Heart left ventricle (tissue), 16 donors: ENCODE measurements at regions not wholly inside any gene's neighbourhood (a gene's known extent, or its start where the extent isn't known, plus 50 kb on each side); places are given as distances from the start of the nearest gene placed in this dataset.

Experiments used
- ATAC-seq, 4 donors: fragments of 200-7000 bp; cut with Tn5 transposase; one replicate each; pipeline ENCODE4 v1.9.1; 2020 to 2022; ENCODE audit warnings: moderate library complexity in 4 of 4, mild to moderate bottlenecking in 3 of 4, moderate number of reproducible peaks in 1 of 4
- DNase-seq, 5 donors: peaks; one replicate each; pipeline ENCODE4 v3.0.0-alpha.2; 2020
- H3K27ac ChIP-seq, 12 donors: fragments of 200-600 bp; sonication (generic) in 4 of 12; one replicate each; pipeline versions ENCODE4 v1.5.0 to v1.8.0; 2016 to 2022; ENCODE audit warnings: mild to moderate bottlenecking in 2 of 12
- H3K27me3 ChIP-seq, 9 donors: fragments of 200-600 bp; sonication (generic) in 2 of 9; one replicate each; pipeline versions ENCODE4 v1.5.1 to v1.8.0; 2016 to 2022; ENCODE audit warnings: mild to moderate bottlenecking in 3 of 9
- H3K36me3 ChIP-seq, 9 donors: fragments of 200-600 bp; sonication (generic) in 2 of 9; one replicate each; pipeline versions ENCODE4 v1.5.0 to v1.8.0; 2018 to 2022; ENCODE audit warnings: mild to moderate bottlenecking in 2 of 9
- H3K4me1 ChIP-seq, 12 donors: fragments of 200-600 bp; sonication (generic) in 4 of 12; one replicate each; pipeline versions ENCODE4 v1.5.0 to v1.8.0; 2016 to 2022; ENCODE audit warnings: mild to moderate bottlenecking in 3 of 12
- H3K4me3 ChIP-seq, 12 donors: fragments of 200-600 bp; sonication (generic) in 4 of 12; one replicate each; pipeline versions ENCODE4 v1.5.0 to v1.8.0; 2017 to 2022; ENCODE audit warnings: mild to moderate bottlenecking in 9 of 12, moderate library complexity in 4 of 12
- H3K9me3 ChIP-seq, 12 donors: fragments of 200-600 bp; sonication (generic) in 4 of 12; one replicate each; pipeline versions ENCODE4 v1.5.0 to v1.8.0; 2016 to 2022; ENCODE audit warnings: mild to moderate bottlenecking in 1 of 12
- POLR2A ChIP-seq, 2 donors: fragments of 450-650 bp; IDR thresholded peaks; one replicate each; pipeline ENCODE4 v1.6.1; 2017; ENCODE audit warnings: antibody characterized with exemption in 2 of 2, mild to moderate bottlenecking in 2 of 2, moderate library complexity in 2 of 2
- WGBS, 4 donors: extraction: QIAGEN DNeasy Blood & Tissue Kit in 2 of 4; methylation state at CpG; one replicate each; pipeline versions ENCODE4 v1.1.5 to v1.1.7; 2013 to 2018; 5-methylcytosine and 5-hydroxymethylcytosine counted together
- intact Hi-C, 10 donors: fragments of 100-400 bp; cut with DNase I; formaldehyde crosslinking; loops; one replicate each; pipeline versions ENCODE4 v1.11.1 to v1.14.2; 2022
- TF ChIP-seq, protein P1 (sequence below), 12 donors: fragments of 200-600 bp; sonication (generic) in 4 of 12; IDR thresholded peaks; one replicate each; pipeline versions ENCODE4 v1.5.0 to v1.8.0; 2018 to 2022; ENCODE audit warnings: antibody characterized with exemption in 12 of 12, mild to moderate bottlenecking in 5 of 12
- donor health status: ischemic (EF 13 %, LVEDD 7.1; RV severe dilation, severe dysfunction).
- donor health status: healthy with polysubstance abuse.
- donor health status: DM: no; HTN: yes; CAD: no.
- donor health status: DM: no; HTN: no; CAD: no.
- donor health status: ischemic (EF 25% LVEDD 6.9; RV normal size, moderate dysfunction).
- donor health status: ischemic (EF 25% LVEDD 5.7; RV mildly dilated, moderate dysfunction).
- donor health status: healthy.
- donor health status: DM: yes; HTN: yes; CAD: no.
- donor health status: ischemic (EF 35%, LVEDD 5.7; RV mildly dilated, moderate dysfunction).
- donor health status: nonischemic (EF 11% LVEDD 7.7; RV severe dilation, severe dysfunction).
- donor health status: DM: yes; HTN: yes; CAD: no.
- donor health status: PGD.
- donor health status: ischemic (EF 29% LVEDD 5.4; RV normal size, mild dysfunction).
- donor health status: nonischemic (EF 23%, LVEDD 6.1; RV moderate dilation, normal function).

DNA sequence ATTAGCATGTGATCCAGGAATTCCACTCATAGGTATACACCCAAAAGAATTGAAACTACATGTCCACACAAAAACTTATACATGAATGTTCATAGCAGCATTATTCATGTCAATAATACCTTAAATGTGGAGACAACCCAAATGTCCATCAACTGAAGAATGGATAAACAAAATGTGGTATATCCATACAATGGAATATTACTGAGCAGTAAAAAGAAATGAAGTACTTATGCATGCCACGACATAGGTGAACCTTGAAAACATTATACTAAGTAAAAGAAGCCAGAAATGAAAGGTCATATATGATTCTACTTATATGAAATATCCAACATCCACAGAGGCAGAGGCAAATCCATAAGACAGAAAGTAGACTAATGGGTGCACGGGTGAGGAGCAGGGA is 159.9 kb downstream of the UNC5CL start:
- H3K4me1 ChIP-seq = no peaks in the 10 kb centered on the region
- H3K9me3 ChIP-seq = peaks cover 0 to 9% (median 0%) of the 10 kb centered on the region in 12 donors
- peaks cover 0 to 3% (median 0%) of the 10 kb centered on the region in 9 donors for H3K36me3 ChIP-seq
- no peaks in the 10 kb centered on the region for H3K27me3 ChIP-seq
- TF ChIP-seq POLR2A (IDR thresholded peaks at IDR 0.05) = no peak
- TF ChIP-seq, protein P1, sequence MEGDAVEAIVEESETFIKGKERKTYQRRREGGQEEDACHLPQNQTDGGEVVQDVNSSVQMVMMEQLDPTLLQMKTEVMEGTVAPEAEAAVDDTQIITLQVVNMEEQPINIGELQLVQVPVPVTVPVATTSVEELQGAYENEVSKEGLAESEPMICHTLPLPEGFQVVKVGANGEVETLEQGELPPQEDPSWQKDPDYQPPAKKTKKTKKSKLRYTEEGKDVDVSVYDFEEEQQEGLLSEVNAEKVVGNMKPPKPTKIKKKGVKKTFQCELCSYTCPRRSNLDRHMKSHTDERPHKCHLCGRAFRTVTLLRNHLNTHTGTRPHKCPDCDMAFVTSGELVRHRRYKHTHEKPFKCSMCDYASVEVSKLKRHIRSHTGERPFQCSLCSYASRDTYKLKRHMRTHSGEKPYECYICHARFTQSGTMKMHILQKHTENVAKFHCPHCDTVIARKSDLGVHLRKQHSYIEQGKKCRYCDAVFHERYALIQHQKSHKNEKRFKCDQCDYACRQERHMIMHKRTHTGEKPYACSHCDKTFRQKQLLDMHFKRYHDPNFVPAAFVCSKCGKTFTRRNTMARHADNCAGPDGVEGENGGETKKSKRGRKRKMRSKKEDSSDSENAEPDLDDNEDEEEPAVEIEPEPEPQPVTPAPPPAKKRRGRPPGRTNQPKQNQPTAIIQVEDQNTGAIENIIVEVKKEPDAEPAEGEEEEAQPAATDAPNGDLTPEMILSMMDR (IDR thresholded peaks at IDR 0.05) = no peak
- DNase-seq = no peak
- 87 to 90% (median 88%) methylated on average over 2 of the region's 2 CpGs for WGBS, 4 donors
- H3K27ac ChIP-seq = no peak overlapping the region
- ATAC-seq = no peak
- intact Hi-C loops = no loop called here
- no peak overlapping the region for H3K4me3 ChIP-seq

DNA sequence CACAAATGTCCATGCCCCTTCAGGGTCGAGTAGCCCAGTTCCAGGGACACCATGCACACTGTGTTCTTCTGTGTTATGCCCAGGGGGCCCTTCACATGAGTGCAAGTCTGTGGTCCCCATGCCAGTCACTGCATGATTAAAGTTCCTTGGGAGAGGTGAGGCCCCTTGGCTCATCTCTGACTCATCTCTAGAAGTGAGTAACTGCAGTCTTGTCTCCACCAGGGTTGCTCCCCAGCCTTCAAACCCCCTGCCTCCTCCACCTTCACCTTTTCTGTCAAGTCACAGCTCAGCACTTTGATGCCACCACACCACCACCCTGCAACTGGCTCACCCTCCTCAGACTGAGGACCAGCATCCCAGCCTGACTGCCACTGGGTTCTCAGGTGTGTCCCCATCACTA is 161.7 kb downstream of the UNC5CL start:
- no peaks in the 10 kb centered on the region for H3K36me3 ChIP-seq
- TF ChIP-seq, protein P1 (IDR thresholded peaks at IDR 0.05) = no peak
- no peak for TF ChIP-seq POLR2A (IDR thresholded peaks at IDR 0.05)
- H3K27ac ChIP-seq = no peak overlapping the region
- H3K4me3 ChIP-seq = no peak overlapping the region
- H3K9me3 ChIP-seq = peaks cover 0 to 9% (median 0%) of the 10 kb centered on the region in 12 donors
- H3K27me3 ChIP-seq = no peaks in the 10 kb centered on the region
- ATAC-seq (no peak), DNase-seq (no peak)
- intact Hi-C loops = no loop called here
- 56 to 75% (median 62%) methylated on average over 1 of the region's 1 CpG for WGBS, 4 donors
- no peaks in the 10 kb centered on the region for H3K4me1 ChIP-seq

DNA sequence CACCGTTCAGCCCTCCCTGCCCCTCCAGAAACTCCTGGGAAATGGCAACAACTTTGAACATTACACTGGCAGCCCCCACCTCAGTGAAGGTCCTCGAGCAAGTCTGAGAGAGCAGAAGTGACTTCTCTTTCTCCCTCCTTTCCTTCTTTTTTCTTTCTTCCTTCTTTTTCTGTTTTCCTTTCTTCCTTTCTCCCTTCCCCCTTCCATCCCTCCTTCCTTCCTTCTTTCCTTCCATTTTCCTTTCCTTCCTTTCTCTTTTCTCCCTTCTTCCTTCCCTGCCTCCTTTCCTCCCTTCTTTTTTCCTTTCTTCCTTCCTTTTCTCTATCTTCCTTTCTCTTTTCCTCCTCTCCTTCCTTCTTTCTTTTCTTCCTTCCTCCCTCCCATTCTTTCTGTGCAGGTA is 162.7 kb downstream of the UNC5CL start:
- no peak for TF ChIP-seq POLR2A (IDR thresholded peaks at IDR 0.05)
- TF ChIP-seq, protein P1 (IDR thresholded peaks at IDR 0.05) = no peak
- no peak for DNase-seq
- no peak for ATAC-seq
- Histone ChIP-seq H3K9me3 (peaks cover 0 to 9% (median 0%) of the 10 kb centered on the region in 12 donors), H3K36me3 (no peaks in the 10 kb centered on the region), H3K4me3 (no peak overlapping the region), H3K27ac (no peak overlapping the region), H3K4me1 (no peaks in the 10 kb centered on the region), H3K27me3 (no peaks in the 10 kb centered on the region)
- WGBS, 4 donors = 69 to 74% (median 71%) methylated on average over 2 of the region's 2 CpGs
- intact Hi-C loops = no loop called here

DNA sequence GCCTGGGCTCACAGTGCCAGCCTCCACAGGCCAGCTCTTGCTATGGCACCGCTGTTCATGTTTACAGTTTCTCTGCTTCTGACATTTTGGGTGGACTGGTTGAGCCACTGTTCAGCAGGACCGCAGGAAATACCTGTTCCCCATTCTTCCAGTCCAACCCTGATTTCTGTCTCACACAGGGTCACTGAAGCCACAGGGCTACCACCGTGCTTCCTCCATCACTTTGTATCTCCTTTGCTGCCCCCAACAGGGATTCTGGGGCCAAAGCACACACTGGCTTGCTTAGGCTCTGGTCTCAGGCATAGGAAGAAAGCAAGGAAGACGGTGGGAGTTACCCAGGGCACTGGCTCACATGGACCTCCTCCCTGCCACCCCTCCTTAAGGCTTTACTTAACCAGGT is 164.5 kb downstream of the UNC5CL start:
- intact Hi-C loops = no loop called here
- DNase-seq (no peak), ATAC-seq (peak in 1 of 4 donors; percentile 33)
- no peak overlapping the region for H3K4me3 ChIP-seq
- 46 to 59% (median 56%) methylated on average over 4 of the region's 4 CpGs for WGBS, 4 donors
- H3K27me3 ChIP-seq = no peaks in the 10 kb centered on the region
- no peaks in the 10 kb centered on the region for H3K4me1 ChIP-seq
- H3K36me3 ChIP-seq = no peaks in the 10 kb centered on the region
- H3K9me3 ChIP-seq = peaks cover 0 to 8% (median 0%) of the 10 kb centered on the region in 12 donors
- H3K27ac ChIP-seq = no peak overlapping the region
- TF ChIP-seq, protein P1 (IDR thresholded peaks at IDR 0.05) = no peak
- no peak for TF ChIP-seq POLR2A (IDR thresholded peaks at IDR 0.05)
